Lower leg skin (tissue), 4 donors: ENCODE measurements at regions not wholly inside any gene's neighbourhood (a gene's known extent, or its start where the extent isn't known, plus 50 kb on each side); places are given as distances from the start of the nearest gene placed in this dataset.
"Not testable (repeated sequence)": the region's sequence is repeated elsewhere in the genome, so short reads cannot be mapped to it uniquely, and the experiment has no call there.

Source experiments
- DNase-seq, 2 donors: peaks; one replicate each; pipeline ENCODE4 v3.0.0-alpha.2; 2019; ENCODE audit warnings: low spot score in 2 of 2
- H3K4me3 ChIP-seq: fragments of 200-600 bp; sonication (generic); 2 replicates; pipeline ENCODE4 v1.5.1; 2017; ENCODE audit warnings: mild to moderate bottlenecking, low read depth; ENCODE audit not compliant: poor library complexity, severe bottlenecking
- POLR2A ChIP-seq, 2 donors: fragments of 450-650 bp; IDR thresholded peaks; one replicate each; pipeline ENCODE4 v1.6.1; 2016 to 2017; ENCODE audit warnings: antibody characterized with exemption in 2 of 2, mild to moderate bottlenecking in 1 of 2, moderate library complexity in 1 of 2
- WGBS, 2 donors: methylation state at CpG; one replicate each; pipeline ENCODE4 v1.1.5; 2018; 5-methylcytosine and 5-hydroxymethylcytosine counted together
- intact Hi-C: fragments of 100-400 bp; cut with DNase I; formaldehyde crosslinking; loops from one replicate; pipeline ENCODE4 v1.15.0; 2023; ENCODE audit warnings: low total_unique reads
- TF ChIP-seq, protein P1 (sequence below), 3 donors: fragments of 450-650 bp; IDR thresholded peaks; one replicate each; pipeline ENCODE4 v1.5.1; 2016; ENCODE audit warnings: antibody characterized with exemption in 3 of 3, mild to moderate bottlenecking in 3 of 3, moderate library complexity in 2 of 3

GRCh38 chr11:26878959-26879581, 114.8 kb upstream of the FIBIN start:
- no peak overlapping the region for H3K4me3 ChIP-seq
- intact Hi-C loops = no loop called here
- no peak for TF ChIP-seq POLR2A (IDR thresholded peaks at IDR 0.05)
- TF ChIP-seq, protein P1, sequence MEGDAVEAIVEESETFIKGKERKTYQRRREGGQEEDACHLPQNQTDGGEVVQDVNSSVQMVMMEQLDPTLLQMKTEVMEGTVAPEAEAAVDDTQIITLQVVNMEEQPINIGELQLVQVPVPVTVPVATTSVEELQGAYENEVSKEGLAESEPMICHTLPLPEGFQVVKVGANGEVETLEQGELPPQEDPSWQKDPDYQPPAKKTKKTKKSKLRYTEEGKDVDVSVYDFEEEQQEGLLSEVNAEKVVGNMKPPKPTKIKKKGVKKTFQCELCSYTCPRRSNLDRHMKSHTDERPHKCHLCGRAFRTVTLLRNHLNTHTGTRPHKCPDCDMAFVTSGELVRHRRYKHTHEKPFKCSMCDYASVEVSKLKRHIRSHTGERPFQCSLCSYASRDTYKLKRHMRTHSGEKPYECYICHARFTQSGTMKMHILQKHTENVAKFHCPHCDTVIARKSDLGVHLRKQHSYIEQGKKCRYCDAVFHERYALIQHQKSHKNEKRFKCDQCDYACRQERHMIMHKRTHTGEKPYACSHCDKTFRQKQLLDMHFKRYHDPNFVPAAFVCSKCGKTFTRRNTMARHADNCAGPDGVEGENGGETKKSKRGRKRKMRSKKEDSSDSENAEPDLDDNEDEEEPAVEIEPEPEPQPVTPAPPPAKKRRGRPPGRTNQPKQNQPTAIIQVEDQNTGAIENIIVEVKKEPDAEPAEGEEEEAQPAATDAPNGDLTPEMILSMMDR (IDR thresholded peaks at IDR 0.05) = no peak
- no peak for DNase-seq
- WGBS, 2 donors = 82 to 85% methylated on average over 4 of the region's 4 CpGs

- H3K4me3 ChIP-seq, intact Hi-C loops, DNase-seq: not testable (repeated sequence)
- 84 to 88% methylated on average over 4 of the region's 4 CpGs for WGBS, 2 donors
Observed at GRCh38 chr11:26882363-26882880, 111.5 kb upstream of the FIBIN start.

DNA sequence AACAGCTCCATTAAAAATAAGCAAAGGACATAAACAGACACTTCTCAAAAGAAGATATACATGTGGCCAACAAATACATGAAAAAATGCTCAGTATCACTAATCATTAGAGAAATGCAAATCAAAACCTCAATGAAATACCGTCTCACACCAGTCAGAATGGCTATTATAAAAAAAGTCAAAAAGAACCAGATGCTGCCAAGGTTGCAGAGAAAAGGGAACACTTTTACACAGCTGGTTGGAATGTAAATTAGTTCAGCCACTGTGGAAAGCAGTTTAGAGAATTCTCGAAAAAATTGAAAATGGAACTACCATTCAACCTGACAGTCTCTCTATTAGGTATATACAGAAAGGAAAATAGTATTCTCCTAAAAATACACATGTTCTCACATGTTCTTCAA, 102.4 kb upstream of the FIBIN start:
- no peak for TF ChIP-seq POLR2A (IDR thresholded peaks at IDR 0.05)
- TF ChIP-seq, protein P1 (IDR thresholded peaks at IDR 0.05) = no peak
- no peak for DNase-seq
- WGBS, 2 donors = 75 to 89% methylated on average over 2 of the region's 2 CpGs
- intact Hi-C loops = no loop called here
- no peak overlapping the region for H3K4me3 ChIP-seq

- intact Hi-C loops = no loop called here
- no peak overlapping the region for H3K4me3 ChIP-seq
- TF ChIP-seq POLR2A (IDR thresholded peaks at IDR 0.05) = no peak
- TF ChIP-seq, protein P1 (IDR thresholded peaks at IDR 0.05) = no peak
- no peak for DNase-seq
- 40% methylated on average over 2 of the region's 2 CpGs for WGBS, 2 donors
Observed at GRCh38 chr11:26896719-26897118, 97.2 kb upstream of the FIBIN start.

DNA sequence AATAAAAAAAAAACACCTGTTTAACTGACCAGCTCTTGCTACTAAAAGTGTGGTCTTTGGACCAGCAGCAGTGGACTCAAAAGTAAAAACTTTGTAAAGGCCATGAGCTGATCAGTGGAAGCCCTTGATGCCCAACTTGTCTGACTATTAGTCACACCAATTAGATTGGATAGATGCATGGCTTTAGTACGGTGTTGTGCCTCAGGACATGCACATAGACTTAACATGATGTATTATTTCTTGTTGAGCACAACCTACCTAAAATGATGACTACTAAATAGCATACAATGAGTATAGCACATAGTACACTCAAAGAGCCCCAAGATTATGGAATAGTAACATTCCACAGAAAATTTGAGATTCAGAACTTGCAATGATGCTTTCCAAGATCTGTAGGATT, 95.1 kb upstream of the FIBIN start:
- intact Hi-C loops = no loop called here
- WGBS, 2 donors = 50 to 59% methylated on average over 1 of the region's 1 CpG

GRCh38 chr11:26901162-26901561, 92.8 kb upstream of the FIBIN start:
- 18 to 33% methylated on average over 1 of the region's 1 CpG for WGBS, 2 donors
- TF ChIP-seq POLR2A (IDR thresholded peaks at IDR 0.05) = no peak
- TF ChIP-seq, protein P1 (IDR thresholded peaks at IDR 0.05) = no peak
- no peak for DNase-seq
- no peak overlapping the region for H3K4me3 ChIP-seq
- intact Hi-C loops = no loop called here

More for the DNA sequence above, 95.1 kb upstream of the FIBIN start:
- TF ChIP-seq, protein P1 (IDR thresholded peaks at IDR 0.05) = no peak
- TF ChIP-seq POLR2A (IDR thresholded peaks at IDR 0.05) = no peak
- DNase-seq = no peak
- no peak overlapping the region for H3K4me3 ChIP-seq
